Fibroblast of skin of left biceps (primary cell): ENCODE measurements at regions not wholly inside any gene's neighbourhood (a gene's known extent, or its start where the extent isn't known, plus 50 kb on each side); places are given as distances from the start of the nearest gene placed in this dataset.
"Not testable (repeated sequence)": the region's sequence is repeated elsewhere in the genome, so short reads cannot be mapped to it uniquely, and the experiment has no call there.

Experiments used
- DNase-seq, 2 experiments: peaks; one replicate each; pipeline ENCODE4 v3.0.0-alpha.2; 2013; ENCODE audit warnings: low read depth in 2 of 2

GRCh38 chr15:81723701-81724100, 322.1 kb downstream of the MEX3B start:
- no peak for DNase-seq

DNA sequence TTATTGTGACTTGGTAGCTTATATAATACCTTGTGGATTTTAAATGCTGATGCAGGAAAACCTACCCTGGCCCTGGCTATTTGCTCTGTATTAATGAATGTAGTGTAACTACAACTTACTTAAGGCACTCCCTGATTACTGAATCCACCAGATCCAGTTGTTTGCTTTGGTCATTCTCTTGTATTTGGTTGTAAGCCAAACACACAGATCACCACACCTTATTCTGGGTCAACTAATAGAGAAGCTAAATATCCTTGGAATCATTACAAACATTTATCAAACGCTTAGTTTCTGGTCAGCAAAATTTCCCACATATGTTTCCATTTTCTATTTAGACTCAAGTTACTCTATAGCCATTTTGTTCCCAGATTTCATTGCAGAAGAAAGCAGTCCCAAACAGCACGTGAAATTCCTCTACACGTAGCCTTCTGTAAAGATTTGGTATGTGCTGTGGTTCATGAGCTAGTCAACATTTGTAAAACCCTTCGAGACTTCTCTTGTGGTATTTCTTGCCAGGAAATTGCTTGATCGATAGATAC, 322.6 kb downstream of the MEX3B start:
- DNase-seq: no peak

- DNase-seq: not testable (repeated sequence)
These were observed 329.4 kb downstream of the MEX3B start for GRCh38 chr15:81716468-81716867.

DNA sequence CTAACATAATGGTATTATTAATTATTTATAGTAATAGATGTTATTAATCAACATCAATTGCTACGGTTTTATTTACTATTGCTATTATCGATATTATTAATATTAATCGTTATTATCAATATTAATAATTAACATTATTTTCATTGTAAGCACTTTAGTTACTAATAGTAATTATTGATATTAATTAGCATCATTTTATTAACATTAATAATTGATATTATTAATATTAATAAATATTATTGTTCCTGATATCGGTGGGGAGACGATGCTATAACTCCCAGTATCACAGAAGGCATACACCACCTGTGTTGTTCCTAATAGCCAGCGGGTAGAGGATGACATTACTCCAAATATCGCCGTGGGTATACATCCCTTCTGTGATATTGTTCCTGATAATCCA, 335.5 kb downstream of the MEX3B start:
- DNase-seq: no peak

GRCh38 chr15:81706816-81707346, 332.9 kb upstream of the TMC3 start:
- not testable (repeated sequence) for DNase-seq

DNA sequence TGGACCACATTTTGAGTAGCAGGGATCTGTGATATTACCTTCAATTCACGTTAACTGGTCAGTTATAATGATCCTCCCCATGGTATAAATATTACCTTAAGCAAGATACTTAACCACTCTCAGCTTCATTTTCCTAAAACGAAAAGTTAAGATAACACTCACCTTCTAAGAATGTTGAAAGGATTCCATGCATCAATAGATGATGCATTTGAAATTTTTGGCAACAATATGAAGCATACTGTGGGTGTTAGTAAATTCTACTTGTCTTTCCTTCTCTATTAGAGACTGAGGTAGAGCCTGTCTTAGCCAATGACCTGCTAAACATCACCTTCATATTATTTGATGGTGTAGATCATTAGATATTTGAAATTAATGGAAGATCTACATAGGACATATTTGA, 331.7 kb upstream of the TMC3 start:
- not testable (repeated sequence) for DNase-seq

GRCh38 chr15:81686021-81686420, 312.0 kb upstream of the TMC3 start:
- DNase-seq: no peak

DNA sequence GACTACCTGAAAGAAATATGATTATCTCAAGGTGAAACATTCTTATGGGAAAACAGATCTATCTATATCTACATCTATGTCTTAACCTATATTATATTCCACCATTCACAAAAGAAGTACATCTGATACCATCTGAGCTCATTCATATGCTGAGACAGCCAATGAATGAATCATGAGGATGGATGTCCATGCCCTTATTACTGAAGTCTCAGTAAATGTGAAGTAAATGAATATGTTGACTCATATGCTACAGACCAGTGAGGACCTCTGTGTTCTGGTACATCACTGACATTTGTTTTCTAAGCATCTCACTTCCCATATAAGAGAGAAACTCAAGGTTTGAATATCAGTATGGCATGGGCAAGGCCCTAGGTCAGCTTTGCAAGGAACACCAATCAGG, 311.2 kb upstream of the TMC3 start:
- no peak for DNase-seq

GRCh38 chr15:81680829-81681228, 306.8 kb upstream of the TMC3 start:
- no peak for DNase-seq

DNA sequence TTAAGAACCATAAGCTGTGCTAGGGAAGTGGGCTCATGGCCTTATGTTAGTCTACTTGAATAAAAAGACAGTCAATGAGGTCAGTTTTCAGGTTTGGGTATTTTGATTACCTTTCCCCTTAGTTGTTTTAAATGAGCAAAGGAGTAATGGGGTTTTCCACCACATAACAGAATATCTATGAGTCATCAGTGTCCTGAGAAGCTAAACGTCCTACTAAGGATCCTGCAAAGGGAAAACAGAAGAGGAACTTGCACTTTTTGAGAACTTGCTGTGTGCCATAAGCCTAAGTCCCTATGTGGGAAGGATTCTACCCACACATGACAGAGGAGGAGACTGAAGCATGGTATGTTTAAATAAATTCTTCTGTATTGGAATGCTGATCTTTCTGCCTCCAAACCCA, 292.8 kb upstream of the TMC3 start:
- DNase-seq: no peak

- DNase-seq: no peak
These were observed 287.0 kb upstream of the TMC3 start for GRCh38 chr15:81660976-81661375.

GRCh38 chr15:81653259-81653658, 279.2 kb upstream of the TMC3 start:
- DNase-seq: no peak

GRCh38 chr15:81645470-81645869, 271.5 kb upstream of the TMC3 start:
- no peak for DNase-seq

- no peak for DNase-seq
These were observed 269.8 kb upstream of the TMC3 start for GRCh38 chr15:81643771-81644170.

- DNase-seq: peak; percentile 87
These were observed 268.5 kb upstream of the TMC3 start for GRCh38 chr15:81642451-81642990.

DNA sequence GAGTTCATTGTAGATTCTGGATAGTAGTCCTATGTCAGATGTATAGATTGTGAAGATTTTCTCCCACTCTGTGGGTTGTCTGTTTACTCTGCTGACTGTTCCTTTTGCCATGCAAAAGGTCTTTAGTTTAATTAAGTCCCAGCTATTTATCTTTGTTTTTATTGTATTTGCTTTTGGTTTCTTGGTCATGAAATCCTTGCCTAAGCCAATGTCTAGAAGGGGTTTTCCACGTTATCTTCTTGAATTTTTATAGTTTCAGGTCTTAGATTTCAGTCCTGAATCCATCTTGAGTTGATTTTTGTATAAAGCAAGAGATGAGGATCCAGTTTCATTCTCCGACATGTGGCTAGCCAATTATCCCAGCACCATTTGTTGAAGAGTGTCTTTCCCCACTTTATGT, 262.1 kb upstream of the TMC3 start:
- DNase-seq: not testable (repeated sequence)

GRCh38 chr15:81633889-81634288, 259.9 kb upstream of the TMC3 start:
- DNase-seq: no peak

- no peak for DNase-seq
These were observed 251.9 kb upstream of the TMC3 start for GRCh38 chr15:81625896-81626295.

- DNase-seq: no peak
These were observed 245.0 kb upstream of the TMC3 start for GRCh38 chr15:81619002-81619401.

DNA sequence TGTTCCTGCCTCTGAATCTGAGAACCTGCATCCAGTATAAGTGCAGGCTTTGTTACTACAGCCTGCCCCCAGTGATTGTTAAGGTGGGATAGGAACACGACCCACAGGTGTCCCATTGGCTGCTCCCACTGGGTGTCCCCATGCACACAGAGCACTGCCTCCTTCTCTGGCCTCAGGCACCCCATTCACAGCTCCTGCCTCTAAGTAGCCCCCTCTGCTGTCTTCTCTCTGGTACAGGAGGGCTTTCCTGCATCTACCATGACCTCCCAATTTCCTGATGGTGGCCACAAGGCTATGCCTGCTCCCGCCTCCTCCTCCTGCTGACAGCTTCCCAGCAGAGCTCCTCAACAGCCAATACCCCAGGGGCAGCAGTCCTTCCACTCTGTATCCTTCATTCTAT, 238.6 kb upstream of the TMC3 start:
- no peak for DNase-seq

GRCh38 chr15:81611679-81612078, 237.7 kb upstream of the TMC3 start:
- no peak for DNase-seq

GRCh38 chr15:81608309-81608829, 234.4 kb upstream of the TMC3 start:
- no peak for DNase-seq

DNA sequence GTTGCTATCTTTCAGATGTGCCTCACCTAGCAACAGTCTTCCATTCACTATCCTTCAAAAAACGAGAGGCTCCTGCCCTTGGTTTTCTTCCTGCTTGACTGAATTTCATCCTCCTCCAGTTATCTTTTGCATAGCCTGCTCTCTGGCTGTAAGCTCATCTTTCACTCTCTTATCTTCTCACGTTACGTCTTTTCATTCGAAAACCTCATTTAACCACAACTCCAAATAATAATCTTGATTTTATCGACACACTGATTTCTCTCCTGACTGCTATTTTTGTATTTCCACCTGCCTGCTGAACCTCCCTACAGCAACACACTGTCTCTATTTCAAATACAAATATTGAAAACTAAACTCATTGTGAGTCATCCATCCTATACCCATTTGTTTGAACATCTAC, 230.7 kb upstream of the TMC3 start:
- no peak for DNase-seq
